SK-MEL-5 (cell line): ENCODE measurements at regions not wholly inside any gene's neighbourhood (a gene's known extent, or its start where the extent isn't known, plus 50 kb on each side); places are given as distances from the start of the nearest gene placed in this dataset.
A peak's percentile ranks its signal among the peaks of the same experiment; 100 is the strongest.

Source experiments
- DNase-seq: peaks from one replicate; pipeline ENCODE4 v3.0.0-alpha.2; 2016; ENCODE audit warnings: low read depth, low spot score
- in situ Hi-C: cut with HindIII; loops from 2 replicates; pipeline ENCODE4 v1.10.0; 2016; ENCODE audit warnings: low sequenced_read_pairs, high pct_unique_total_duplicates, low pct_unique_long_range_greater_than_20kb

- DNase-seq, result no peak
Measured at GRCh38 chr11:8340296-8340695, 76.6 kb upstream of the LMO1 start.

GRCh38 chr11:8339592-8340022 lies 75.9 kb upstream of the LMO1 start:
- in situ Hi-C loops, result no loop called here
- no peak for DNase-seq

More at GRCh38 chr11:8340296-8340695, 76.6 kb upstream of the LMO1 start:
- in situ Hi-C loops, result no loop called here

- DNase-seq, result peak; percentile 60
- in situ Hi-C loops, result no loop called here
Measured at GRCh38 chr11:8338138-8338537, 74.5 kb upstream of the LMO1 start.

- DNase-seq, result no peak
- in situ Hi-C loops, result no loop called here
Measured at GRCh38 chr11:8337130-8337795, 73.6 kb upstream of the LMO1 start.

GRCh38 chr11:8336356-8337129 lies 72.9 kb upstream of the LMO1 start:
- DNase-seq, result no peak
- in situ Hi-C loops, result no loop called here

- in situ Hi-C loops, result no loop called here
- DNase-seq, result no peak
Measured at GRCh38 chr11:8335683-8336082, 72.0 kb upstream of the LMO1 start.

- in situ Hi-C loops, result no loop called here
Measured at GRCh38 chr11:8335186-8335585, 71.5 kb upstream of the LMO1 start.

GRCh38 chr11:8333811-8334401 lies 70.2 kb upstream of the LMO1 start:
- no peak for DNase-seq
- in situ Hi-C loops, result no loop called here

More at GRCh38 chr11:8335186-8335585, 71.5 kb upstream of the LMO1 start:
- no peak for DNase-seq

- in situ Hi-C loops, result no loop called here
- no peak for DNase-seq
Measured at GRCh38 chr11:8333376-8333775, 69.7 kb upstream of the LMO1 start.

GRCh38 chr11:8332891-8333290 lies 69.2 kb upstream of the LMO1 start:
- no peak for DNase-seq
- in situ Hi-C loops, result no loop called here

GRCh38 chr11:8332196-8332595 lies 68.5 kb upstream of the LMO1 start:
- in situ Hi-C loops, result no loop called here
- no peak for DNase-seq

GRCh38 chr11:8331767-8332166 lies 68.1 kb upstream of the LMO1 start:
- in situ Hi-C loops, result no loop called here
- DNase-seq, result no peak

GRCh38 chr11:8330896-8331295 lies 67.2 kb upstream of the LMO1 start:
- DNase-seq, result no peak
- in situ Hi-C loops, result no loop called here

- DNase-seq, result no peak
- in situ Hi-C loops, result no loop called here
Measured at GRCh38 chr11:8330404-8330803, 66.7 kb upstream of the LMO1 start.

- in situ Hi-C loops, result no loop called here
- no peak for DNase-seq
Measured at GRCh38 chr11:8329847-8330361, 66.2 kb upstream of the LMO1 start.

- DNase-seq, result no peak
- in situ Hi-C loops, result no loop called here
Measured at GRCh38 chr11:8329336-8329735, 65.7 kb upstream of the LMO1 start.

- in situ Hi-C loops, result no loop called here
- DNase-seq, result peak; percentile 81
Measured at GRCh38 chr11:8328848-8329330, 65.2 kb upstream of the LMO1 start.

GRCh38 chr11:8328231-8328794 lies 64.6 kb upstream of the LMO1 start:
- in situ Hi-C loops, result no loop called here
- DNase-seq, result no peak
